ENCODE measurements at regions not wholly inside any gene's neighbourhood (a gene's known extent, or its start where the extent isn't known, plus 50 kb on each side); places are given as distances from the start of the nearest gene placed in this dataset.

GRCh38 chr12:127857661-127858060, 409.3 kb upstream of the TMEM132C start:
- Histone ChIP-seq H4K5ac (ENCODE audit: insufficient read length, low read depth, low read length) (no peak overlapping the region), H2BK20ac (ENCODE audit: low read length) (no peak overlapping the region), H3K27me3 (replicated peaks in 1 of 4; ENCODE audit: control insufficient read depth in 3 of 4, extremely low read depth in 1 of 4, insufficient read depth in 3 of 4, low read length in 3 of 4) (no peaks in the 10 kb centered on the region), H2BK5ac (ENCODE audit: low read depth, low read length) (no peak overlapping the region), H3K9me3 (ENCODE audit: insufficient read depth in 2 of 2, low read depth in 1 of 2, low read length in 1 of 2) (0 out of 4 replicates have a peak, but pooled peaks cover 0 to 3% of the 10 kb centered on the region in 2 experiments), H3K23ac (ENCODE audit: insufficient read length) (no peak overlapping the region), H4K91ac (replicated peaks; ENCODE audit: insufficient read length, low read length) (no peak overlapping the region), H3K18ac (ENCODE audit: extremely low read depth, low read length) (no peak overlapping the region), H2BK12ac (ENCODE audit: low read depth, low read length) (no peak overlapping the region), H2BK120ac (replicated peaks; ENCODE audit: low read depth, low read length) (no peak overlapping the region), H4K8ac (ENCODE audit: extremely low read depth, insufficient read depth, low read length) (no peak overlapping the region), H3K4me3 (ENCODE audit: extremely low read depth in 1 of 4, insufficient read depth in 2 of 4, low read depth in 3 of 4, low read length in 4 of 4) (no peak overlapping the region), H3K79me1 (ENCODE audit: low read depth, low read length) (no peaks in the 10 kb centered on the region), H3K4ac (replicated peaks; ENCODE audit: insufficient read length, low read depth, low read length) (no peak overlapping the region), H3K4me2 (ENCODE audit: insufficient read depth in 1 of 2, low read depth in 2 of 2, low read length in 2 of 2) (no peak overlapping the region), H2AFZ (ENCODE audit: low read length) (no peak overlapping the region), H3K56ac (replicated peaks; ENCODE audit: insufficient read length, low read depth, low read length) (no peak overlapping the region), H3K36me3 (ENCODE audit: control insufficient read depth in 2 of 4, insufficient read depth in 4 of 4, low read length in 3 of 4) (no peaks in the 10 kb centered on the region), H2BK15ac (ENCODE audit: low read length) (no peak overlapping the region), H3K79me2 (ENCODE audit: control insufficient read depth in 1 of 2, insufficient read depth in 2 of 2, low read length in 2 of 2) (no peaks in the 10 kb centered on the region), H2AK5ac (ENCODE audit: low read depth, low read length) (no peak overlapping the region), H3K9ac (replicated peaks in 1 of 4; ENCODE audit: extremely low read depth in 1 of 4, low read depth in 3 of 4, low read length in 3 of 4) (no peak overlapping the region), H4K20me1 (replicated peaks in 1 of 2; ENCODE audit: control insufficient read depth in 1 of 2, insufficient read depth in 2 of 2, low read length in 2 of 2) (no peaks in the 10 kb centered on the region), H3K27ac (ENCODE audit: low read depth, low read length) (no peak overlapping the region), H3K4me1 (replicated peaks in 1 of 4; ENCODE audit: control insufficient read depth in 3 of 4, insufficient read depth in 4 of 4, low read length in 3 of 4) (no peaks in the 10 kb centered on the region), H3K23me2 (ENCODE audit: low read depth, low read length) (no peaks in the 10 kb centered on the region; the same call in 1 of the 2 replicates), H3K14ac (ENCODE audit: insufficient read length) (no peak overlapping the region)
- WGBS, 2 experiments (ENCODE audit: extremely low coverage in 1 of 2, insufficient coverage in 1 of 2, insufficient read length in 1 of 2, insufficient replicate concordance in 2 of 2, low coverage in 1 of 2, low lambda C conversion rate in 2 of 2, missing lambda C conversion rate in 1 of 2): 91% methylated on average over 5 of the region's 5 CpGs; no CpG with 5 or more reads in 1 of the 2 experiments
- ChIA-PET CTCF (ENCODE audit: partially characterized antibody) (no interaction called here), POLR2A (ENCODE audit: partially characterized antibody) (no interaction called here)
- DNase-seq (ENCODE audit: low read depth in 1 of 2, low spot score in 2 of 2): no peak
- FAIRE-seq: no peak
- no peak for TF ChIP-seq CTCF (IDR thresholded peaks at IDR 0.05; ENCODE audit: control extremely low read depth in 1 of 3, insufficient read depth in 1 of 3, low read depth in 1 of 3, low read length in 3 of 3)
- TF ChIP-seq BRCA1 (IDR thresholded peaks at IDR 0.05; ENCODE audit: low read depth, low read length): no peak
- no peak for TF ChIP-seq BACH1 (IDR thresholded peaks at IDR 0.05; ENCODE audit: low read length)
- TF ChIP-seq SP4 (IDR thresholded peaks at IDR 0.05; ENCODE audit: low read length): no peak
- TF ChIP-seq SP1 (IDR thresholded peaks at IDR 0.05; ENCODE audit: low read depth, low read length): no peak
- TF ChIP-seq HDAC2 (IDR thresholded peaks at IDR 0.05; ENCODE audit: borderline replicate concordance in 1 of 2, low read depth in 2 of 2, low read length in 2 of 2): no peak
- TF ChIP-seq TEAD4 (IDR thresholded peaks at IDR 0.05; ENCODE audit: low read depth, low read length): no peak
- TF ChIP-seq SIN3A (conservative IDR thresholded peaks at IDR 0.05 in 1 of 2, IDR thresholded peaks at IDR 0.05 in 1 of 2; ENCODE audit: low read depth in 1 of 2, low read length in 2 of 2): no peak
- TF ChIP-seq RXRA (IDR thresholded peaks at IDR 0.05; ENCODE audit: insufficient read depth, low read depth, low read length): no peak
- no peak for TF ChIP-seq TAF7 (optimal IDR thresholded peaks at IDR 0.05; ENCODE audit: borderline replicate concordance, low read depth, low read length)
- no peak for TF ChIP-seq RNF2 (IDR thresholded peaks at IDR 0.05; ENCODE audit: borderline replicate concordance, low read depth, low read length, missing control alignments, poor library complexity, severe bottlenecking)
- no peak for TF ChIP-seq CHD2 (IDR thresholded peaks at IDR 0.05; ENCODE audit: low read length)
